ENCODE measurements at regions not wholly inside any gene's neighbourhood (a gene's known extent, or its start where the extent isn't known, plus 50 kb on each side); places are given as distances from the start of the nearest gene placed in this dataset.

DNA sequence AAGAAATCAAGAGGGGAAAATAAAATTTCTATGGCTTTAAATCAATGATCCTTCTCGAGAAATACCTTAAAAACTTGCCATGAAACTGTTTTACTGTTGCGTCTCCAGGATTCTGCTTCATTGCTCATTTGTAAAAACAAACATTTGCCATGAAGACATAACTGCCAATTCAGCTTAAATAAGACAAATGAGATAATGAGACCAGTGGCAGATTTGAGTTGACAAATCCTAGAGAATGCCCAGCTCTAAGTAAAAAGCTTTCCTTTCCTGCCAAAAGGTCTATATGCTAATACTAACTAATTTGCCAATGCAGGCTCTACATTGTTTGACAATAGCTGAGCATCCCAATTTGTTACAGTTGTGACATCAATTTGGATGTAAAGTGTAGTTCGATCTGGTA, 400.5 kb upstream of the PCDH9 start:
- TF ChIP-seq, protein P1, sequence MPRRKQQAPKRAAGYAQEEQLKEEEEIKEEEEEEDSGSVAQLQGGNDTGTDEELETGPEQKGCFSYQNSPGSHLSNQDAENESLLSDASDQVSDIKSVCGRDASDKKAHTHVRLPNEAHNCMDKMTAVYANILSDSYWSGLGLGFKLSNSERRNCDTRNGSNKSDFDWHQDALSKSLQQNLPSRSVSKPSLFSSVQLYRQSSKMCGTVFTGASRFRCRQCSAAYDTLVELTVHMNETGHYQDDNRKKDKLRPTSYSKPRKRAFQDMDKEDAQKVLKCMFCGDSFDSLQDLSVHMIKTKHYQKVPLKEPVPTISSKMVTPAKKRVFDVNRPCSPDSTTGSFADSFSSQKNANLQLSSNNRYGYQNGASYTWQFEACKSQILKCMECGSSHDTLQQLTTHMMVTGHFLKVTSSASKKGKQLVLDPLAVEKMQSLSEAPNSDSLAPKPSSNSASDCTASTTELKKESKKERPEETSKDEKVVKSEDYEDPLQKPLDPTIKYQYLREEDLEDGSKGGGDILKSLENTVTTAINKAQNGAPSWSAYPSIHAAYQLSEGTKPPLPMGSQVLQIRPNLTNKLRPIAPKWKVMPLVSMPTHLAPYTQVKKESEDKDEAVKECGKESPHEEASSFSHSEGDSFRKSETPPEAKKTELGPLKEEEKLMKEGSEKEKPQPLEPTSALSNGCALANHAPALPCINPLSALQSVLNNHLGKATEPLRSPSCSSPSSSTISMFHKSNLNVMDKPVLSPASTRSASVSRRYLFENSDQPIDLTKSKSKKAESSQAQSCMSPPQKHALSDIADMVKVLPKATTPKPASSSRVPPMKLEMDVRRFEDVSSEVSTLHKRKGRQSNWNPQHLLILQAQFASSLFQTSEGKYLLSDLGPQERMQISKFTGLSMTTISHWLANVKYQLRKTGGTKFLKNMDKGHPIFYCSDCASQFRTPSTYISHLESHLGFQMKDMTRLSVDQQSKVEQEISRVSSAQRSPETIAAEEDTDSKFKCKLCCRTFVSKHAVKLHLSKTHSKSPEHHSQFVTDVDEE (CRISPR knock-in tag; IDR thresholded peaks at IDR 0.05): no peak
- TF ChIP-seq, protein P2, sequence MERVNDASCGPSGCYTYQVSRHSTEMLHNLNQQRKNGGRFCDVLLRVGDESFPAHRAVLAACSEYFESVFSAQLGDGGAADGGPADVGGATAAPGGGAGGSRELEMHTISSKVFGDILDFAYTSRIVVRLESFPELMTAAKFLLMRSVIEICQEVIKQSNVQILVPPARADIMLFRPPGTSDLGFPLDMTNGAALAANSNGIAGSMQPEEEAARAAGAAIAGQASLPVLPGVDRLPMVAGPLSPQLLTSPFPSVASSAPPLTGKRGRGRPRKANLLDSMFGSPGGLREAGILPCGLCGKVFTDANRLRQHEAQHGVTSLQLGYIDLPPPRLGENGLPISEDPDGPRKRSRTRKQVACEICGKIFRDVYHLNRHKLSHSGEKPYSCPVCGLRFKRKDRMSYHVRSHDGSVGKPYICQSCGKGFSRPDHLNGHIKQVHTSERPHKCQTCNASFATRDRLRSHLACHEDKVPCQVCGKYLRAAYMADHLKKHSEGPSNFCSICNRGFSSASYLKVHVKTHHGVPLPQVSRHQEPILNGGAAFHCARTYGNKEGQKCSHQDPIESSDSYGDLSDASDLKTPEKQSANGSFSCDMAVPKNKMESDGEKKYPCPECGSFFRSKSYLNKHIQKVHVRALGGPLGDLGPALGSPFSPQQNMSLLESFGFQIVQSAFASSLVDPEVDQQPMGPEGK (CRISPR knock-in tag; IDR thresholded peaks at IDR 0.05; ENCODE audit: borderline replicate concordance): no peak
- TF ChIP-seq GLIS3 (CRISPR knock-in tag; IDR thresholded peaks at IDR 0.05) (no peak), CSDC2 (CRISPR knock-in tag; IDR thresholded peaks at IDR 0.05) (no peak), ARNTL (CRISPR knock-in tag; IDR thresholded peaks at IDR 0.05; ENCODE audit: borderline replicate concordance, low read depth) (no peak), ZC3H10 (CRISPR knock-in tag; IDR thresholded peaks at IDR 0.05) (no peak)
- TF ChIP-seq, protein P3, sequence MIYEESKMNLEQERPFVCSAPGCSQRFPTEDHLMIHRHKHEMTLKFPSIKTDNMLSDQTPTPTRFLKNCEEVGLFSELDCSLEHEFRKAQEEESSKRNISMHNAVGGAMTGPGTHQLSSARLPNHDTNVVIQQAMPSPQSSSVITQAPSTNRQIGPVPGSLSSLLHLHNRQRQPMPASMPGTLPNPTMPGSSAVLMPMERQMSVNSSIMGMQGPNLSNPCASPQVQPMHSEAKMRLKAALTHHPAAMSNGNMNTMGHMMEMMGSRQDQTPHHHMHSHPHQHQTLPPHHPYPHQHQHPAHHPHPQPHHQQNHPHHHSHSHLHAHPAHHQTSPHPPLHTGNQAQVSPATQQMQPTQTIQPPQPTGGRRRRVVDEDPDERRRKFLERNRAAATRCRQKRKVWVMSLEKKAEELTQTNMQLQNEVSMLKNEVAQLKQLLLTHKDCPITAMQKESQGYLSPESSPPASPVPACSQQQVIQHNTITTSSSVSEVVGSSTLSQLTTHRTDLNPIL (CRISPR knock-in tag; IDR thresholded peaks at IDR 0.05; ENCODE audit: low read depth): no peak
